ENCODE measurements at regions not wholly inside any gene's neighbourhood (a gene's known extent, or its start where the extent isn't known, plus 50 kb on each side); places are given as distances from the start of the nearest gene placed in this dataset.

DNA sequence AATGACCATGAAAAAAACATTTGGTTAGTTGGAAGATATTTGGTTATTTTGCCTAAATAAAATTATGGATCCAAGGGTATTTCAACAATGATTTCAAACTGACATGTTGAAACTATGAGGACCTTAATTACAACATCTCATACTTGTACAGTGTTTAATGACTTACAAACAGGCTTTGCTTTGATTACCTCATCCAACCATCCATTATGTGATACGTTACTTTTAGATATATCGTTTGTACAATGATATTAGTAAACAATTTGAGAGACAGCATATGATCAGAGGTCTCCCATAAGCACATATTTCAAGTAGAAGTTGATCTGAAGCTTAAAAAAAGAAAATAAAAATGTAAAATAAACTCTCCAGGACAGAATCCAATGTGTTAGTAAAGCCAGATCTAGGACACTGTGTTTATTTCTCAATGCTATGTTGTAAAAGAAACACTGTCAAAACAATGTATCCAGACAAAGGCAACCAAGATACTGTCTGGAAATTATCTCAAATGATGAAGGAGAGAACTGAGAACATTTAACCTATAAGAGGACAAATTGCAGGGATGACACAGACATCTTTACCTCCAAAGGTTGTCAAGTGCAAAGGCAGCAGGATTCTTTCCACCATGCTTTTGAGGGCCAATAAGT, 116.0 kb upstream of the TARS1 start:
- no peak for DNase-seq (ENCODE audit: low spot score)
- no peak for TF ChIP-seq CTCF (IDR thresholded peaks at IDR 0.05; ENCODE audit: borderline replicate concordance, control extremely low read depth, extremely low read depth, insufficient read depth, missing control alignments)
- in situ Hi-C loops (cut with MboI; ENCODE audit: low sequenced_read_pairs, unreplicated experiment): no loop called here

GRCh38 chr5:33328818-33329217, 111.9 kb upstream of the TARS1 start:
- TF ChIP-seq CTCF (IDR thresholded peaks at IDR 0.05; ENCODE audit: borderline replicate concordance, control extremely low read depth, extremely low read depth, insufficient read depth, missing control alignments): no peak
- no peak for DNase-seq (ENCODE audit: low spot score)
- in situ Hi-C loops (cut with MboI; ENCODE audit: low sequenced_read_pairs, unreplicated experiment): no loop called here

- no peak for DNase-seq (ENCODE audit: low spot score)
- TF ChIP-seq CTCF (IDR thresholded peaks at IDR 0.05; ENCODE audit: borderline replicate concordance, control extremely low read depth, extremely low read depth, insufficient read depth, missing control alignments): no peak
- in situ Hi-C loops (cut with MboI; ENCODE audit: low sequenced_read_pairs, unreplicated experiment): no loop called here
These were observed 110.9 kb upstream of the TARS1 start for GRCh38 chr5:33329891-33330290.

- no peak for DNase-seq (ENCODE audit: low spot score)
- in situ Hi-C loops (cut with MboI; ENCODE audit: low sequenced_read_pairs, unreplicated experiment): no loop called here
- TF ChIP-seq CTCF (IDR thresholded peaks at IDR 0.05; ENCODE audit: borderline replicate concordance, control extremely low read depth, extremely low read depth, insufficient read depth, missing control alignments): no peak
These were observed 110.3 kb upstream of the TARS1 start for GRCh38 chr5:33330426-33330825.

- no peak for TF ChIP-seq CTCF (IDR thresholded peaks at IDR 0.05; ENCODE audit: borderline replicate concordance, control extremely low read depth, extremely low read depth, insufficient read depth, missing control alignments)
- DNase-seq (ENCODE audit: low spot score): no peak
- in situ Hi-C loops (cut with MboI; ENCODE audit: low sequenced_read_pairs, unreplicated experiment): no loop called here
These were observed 109.8 kb upstream of the TARS1 start for GRCh38 chr5:33330992-33331391.

- in situ Hi-C loops (cut with MboI; ENCODE audit: low sequenced_read_pairs, unreplicated experiment): no loop called here
- no peak for DNase-seq (ENCODE audit: low spot score)
- no peak for TF ChIP-seq CTCF (IDR thresholded peaks at IDR 0.05; ENCODE audit: borderline replicate concordance, control extremely low read depth, extremely low read depth, insufficient read depth, missing control alignments)
These were observed 108.0 kb upstream of the TARS1 start for GRCh38 chr5:33332804-33333203.
